H9 (cell line): ENCODE measurements at regions not wholly inside any gene's neighbourhood (a gene's known extent, or its start where the extent isn't known, plus 50 kb on each side); places are given as distances from the start of the nearest gene placed in this dataset.

ENCODE experiments used
- DNase-seq: peaks from one replicate; pipeline ENCODE4 v3.0.0-alpha.2; 2017
- H2AFZ ChIP-seq: one replicate; pipeline ENCODE4 v1.6.1; 2013; ENCODE audit warnings: mild to moderate bottlenecking, low read length, control low read depth, moderate library complexity
- H2AK5ac ChIP-seq: 2 replicates; pipeline ENCODE4 v1.6.1; 2013; ENCODE audit warnings: low read length, control low read depth, mixed read lengths; ENCODE audit not compliant: insufficient read length
- H2BK120ac ChIP-seq: one replicate; pipeline ENCODE4 v1.6.1; 2013; ENCODE audit warnings: low read depth, mild to moderate bottlenecking, low read length, control low read depth, inconsistent platforms; ENCODE audit not compliant: poor library complexity, severe bottlenecking
- H2BK12ac ChIP-seq: 2 replicates; pipeline ENCODE4 v1.6.1; 2013; ENCODE audit warnings: low read length, control low read depth, mixed read lengths, low read depth; ENCODE audit not compliant: insufficient read length
- H2BK15ac ChIP-seq: 2 replicates; pipeline ENCODE4 v1.6.1; 2013; ENCODE audit warnings: low read depth, low read length, control low read depth
- H2BK20ac ChIP-seq: one replicate; pipeline ENCODE4 v1.6.1; 2013; ENCODE audit warnings: low read depth, mild to moderate bottlenecking, low read length, control low read depth, inconsistent platforms; ENCODE audit not compliant: poor library complexity, severe bottlenecking
- H2BK5ac ChIP-seq: 2 replicates; pipeline ENCODE4 v1.6.1; 2013; ENCODE audit warnings: low read length, control low read depth, mixed read lengths; ENCODE audit not compliant: insufficient read length
- H3K14ac ChIP-seq: 2 replicates; pipeline ENCODE4 v1.6.1; 2013; ENCODE audit warnings: low read length, control low read depth; ENCODE audit not compliant: insufficient read depth
- H3K18ac ChIP-seq: 2 replicates; pipeline ENCODE4 v1.6.1; 2013; ENCODE audit warnings: low read depth, mild to moderate bottlenecking, mixed read lengths, low read length, control low read depth; ENCODE audit not compliant: insufficient read length
- H3K23ac ChIP-seq: 2 replicates; pipeline ENCODE4 v1.6.1; 2013; ENCODE audit warnings: low read length, control low read depth, mixed read lengths, low read depth; ENCODE audit not compliant: insufficient read length
- H3K23me2 ChIP-seq: 2 replicates; pipeline ENCODE4 v1.6.1; 2013; ENCODE audit warnings: low read depth, mild to moderate bottlenecking, mixed read lengths, low read length, control low read depth; ENCODE audit not compliant: insufficient read length, poor library complexity, severe bottlenecking
- H3K27ac ChIP-seq: 2 replicates; pipeline ENCODE4 v1.5.1; 2013; ENCODE audit warnings: low read length, control low read depth, mixed read lengths, low read depth; ENCODE audit not compliant: insufficient read length
- H3K27me3 ChIP-seq: 2 replicates; pipeline ENCODE4 v1.6.1; 2013; ENCODE audit warnings: low read length, control low read depth, inconsistent platforms; ENCODE audit not compliant: insufficient read depth
- H3K4ac ChIP-seq: 2 replicates; pipeline ENCODE4 v1.6.1; 2013; ENCODE audit warnings: low read depth, mild to moderate bottlenecking, control low read depth, inconsistent platforms, low read length, moderate library complexity
- H3K4me1 ChIP-seq: 2 replicates; pipeline ENCODE4 v1.6.1; 2013; ENCODE audit warnings: low read length, control low read depth, inconsistent platforms; ENCODE audit not compliant: insufficient read depth
- H3K4me2 ChIP-seq: 2 replicates; pipeline ENCODE4 v1.6.1; 2013; ENCODE audit warnings: low read length, control low read depth, mixed read lengths; ENCODE audit not compliant: insufficient read length, insufficient read depth
- H3K56ac ChIP-seq: 2 replicates; pipeline ENCODE4 v1.6.1; 2013; ENCODE audit warnings: low read depth, mild to moderate bottlenecking, mixed read lengths, low read length, control low read depth; ENCODE audit not compliant: insufficient read length
- H3K79me1 ChIP-seq: 2 replicates; pipeline ENCODE4 v1.6.1; 2013; ENCODE audit warnings: low read depth, mild to moderate bottlenecking, moderate library complexity, low read length, control low read depth, inconsistent platforms; ENCODE audit not compliant: insufficient read depth, poor library complexity, severe bottlenecking
- H3K79me2 ChIP-seq: 2 replicates; pipeline ENCODE4 v1.6.1; 2013; ENCODE audit warnings: low read length, control low read depth, inconsistent platforms; ENCODE audit not compliant: insufficient read depth
- H3K9ac ChIP-seq: 2 replicates; pipeline ENCODE4 v1.6.1; 2013; ENCODE audit warnings: low read length, control low read depth, mixed read lengths; ENCODE audit not compliant: insufficient read length; ENCODE audit errors: extremely low read depth
- H3K9me3 ChIP-seq: one replicate; pipeline ENCODE4 v1.6.1; 2013; ENCODE audit warnings: low read depth, low read length, inconsistent platforms; ENCODE audit not compliant: control insufficient read depth
- H3T11ph ChIP-seq: one replicate; pipeline ENCODE4 v1.6.1; 2013; ENCODE audit warnings: mild to moderate bottlenecking, low read length, control low read depth, inconsistent platforms
- H4K20me1 ChIP-seq: one replicate; pipeline ENCODE4 v1.6.1; 2013; ENCODE audit not compliant: control insufficient read depth, insufficient read length, insufficient read depth
- H4K5ac ChIP-seq: 2 replicates; pipeline ENCODE4 v1.6.1; 2013; ENCODE audit warnings: low read depth, mild to moderate bottlenecking, mixed read lengths, low read length, control low read depth; ENCODE audit not compliant: insufficient read length
- H4K8ac ChIP-seq: replicated peaks from 2 replicates; pipeline ENCODE4 v1.6.1; 2013; ENCODE audit warnings: low read length, control low read depth, mixed read lengths, low read depth; ENCODE audit not compliant: insufficient read length
- H4K91ac ChIP-seq: 2 replicates; pipeline ENCODE4 v1.6.1; 2013; ENCODE audit warnings: low read depth, mild to moderate bottlenecking, moderate library complexity, mixed read lengths, low read length, control low read depth; ENCODE audit not compliant: insufficient read length
- H3K27ac Mint-ChIP-seq, 3 experiments: 2 replicates in 2 of 3; 3 replicates in 1 of 3; pipeline ENCODE4 v1.8.0; 2020 to 2021; ENCODE audit warnings: mixed read lengths in 3 of 3, mild to moderate bottlenecking in 1 of 3, moderate library complexity in 1 of 3
- H3K27me3 Mint-ChIP-seq: 2 replicates; pipeline ENCODE4 v1.8.0; 2021; ENCODE audit warnings: low read depth, mild to moderate bottlenecking, moderate library complexity, mixed read lengths
- H3K36me3 Mint-ChIP-seq, 3 experiments: 2 replicates in 2 of 3; 3 replicates in 1 of 3; pipeline ENCODE4 v1.8.0; 2020 to 2021; ENCODE audit warnings: low read depth in 3 of 3, mixed read lengths in 3 of 3; ENCODE audit not compliant: insufficient read depth in 1 of 3
- H3K4me1 Mint-ChIP-seq, 2 experiments: 2 replicates each; pipeline ENCODE4 v1.8.0; 2020; ENCODE audit warnings: mixed read lengths in 2 of 2
- H3K4me3 Mint-ChIP-seq, 2 experiments: 2 replicates in 1 of 2; 3 replicates in 1 of 2; pipeline ENCODE4 v1.8.0; 2020 to 2021; ENCODE audit warnings: mild to moderate bottlenecking in 2 of 2, mixed read lengths in 2 of 2, moderate library complexity in 1 of 2
- H3K9me3 Mint-ChIP-seq, 2 experiments: 2 replicates in 1 of 2; 3 replicates in 1 of 2; pipeline ENCODE4 v1.8.0; 2020; ENCODE audit warnings: mild to moderate bottlenecking in 2 of 2, mixed read lengths in 2 of 2, moderate library complexity in 1 of 2
- TF ChIP-seq, protein P1 (sequence below): fragments of 200-600 bp; sonication (generic); conservative IDR thresholded peaks from 3 replicates; pipeline ENCODE4 v1.8.0; 2021; ENCODE audit warnings: antibody characterized with exemption, mild to moderate bottlenecking

DNA sequence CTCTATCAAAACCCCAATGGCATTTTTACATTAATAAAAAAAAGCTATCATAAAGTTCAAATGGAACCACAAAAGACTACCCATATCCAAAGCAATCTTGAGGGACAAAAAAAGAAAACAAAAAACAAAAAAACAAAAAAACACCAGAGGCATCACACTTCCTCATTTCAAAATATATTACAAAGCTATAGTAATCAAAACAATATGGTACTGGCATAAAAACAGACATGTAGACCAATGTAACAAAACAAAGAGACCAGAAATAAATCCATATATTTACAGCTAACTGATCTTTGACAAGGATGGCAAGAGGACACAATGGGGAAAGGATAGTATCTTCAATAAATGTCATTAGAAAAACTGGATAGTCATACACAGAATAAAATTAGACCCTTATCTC, 245.1 kb upstream of the MSX2 start:
- no peaks in the 10 kb centered on the region for H3K4me1 Mint-ChIP-seq
- H3T11ph ChIP-seq: no peak overlapping the region
- no peak overlapping the region for H2BK120ac ChIP-seq
- no peak overlapping the region for H3K56ac ChIP-seq
- H2BK12ac ChIP-seq: no peak overlapping the region
- TF ChIP-seq, protein P1, sequence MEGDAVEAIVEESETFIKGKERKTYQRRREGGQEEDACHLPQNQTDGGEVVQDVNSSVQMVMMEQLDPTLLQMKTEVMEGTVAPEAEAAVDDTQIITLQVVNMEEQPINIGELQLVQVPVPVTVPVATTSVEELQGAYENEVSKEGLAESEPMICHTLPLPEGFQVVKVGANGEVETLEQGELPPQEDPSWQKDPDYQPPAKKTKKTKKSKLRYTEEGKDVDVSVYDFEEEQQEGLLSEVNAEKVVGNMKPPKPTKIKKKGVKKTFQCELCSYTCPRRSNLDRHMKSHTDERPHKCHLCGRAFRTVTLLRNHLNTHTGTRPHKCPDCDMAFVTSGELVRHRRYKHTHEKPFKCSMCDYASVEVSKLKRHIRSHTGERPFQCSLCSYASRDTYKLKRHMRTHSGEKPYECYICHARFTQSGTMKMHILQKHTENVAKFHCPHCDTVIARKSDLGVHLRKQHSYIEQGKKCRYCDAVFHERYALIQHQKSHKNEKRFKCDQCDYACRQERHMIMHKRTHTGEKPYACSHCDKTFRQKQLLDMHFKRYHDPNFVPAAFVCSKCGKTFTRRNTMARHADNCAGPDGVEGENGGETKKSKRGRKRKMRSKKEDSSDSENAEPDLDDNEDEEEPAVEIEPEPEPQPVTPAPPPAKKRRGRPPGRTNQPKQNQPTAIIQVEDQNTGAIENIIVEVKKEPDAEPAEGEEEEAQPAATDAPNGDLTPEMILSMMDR: no peak
- no peak overlapping the region for H2BK15ac ChIP-seq
- peaks cover 26 to 30% of the 10 kb centered on the region in 2 experiments for H3K9me3 Mint-ChIP-seq
- no peaks in the 10 kb centered on the region for H4K20me1 ChIP-seq
- H3K27ac Mint-ChIP-seq: no peak overlapping the region
- no peaks in the 10 kb centered on the region for H3K79me1 ChIP-seq
- peaks cover 0 to 7% (median 5%) of the 10 kb centered on the region in 3 experiments; a peak in 3 of 7 replicates for H3K36me3 Mint-ChIP-seq
- H3K4me1 ChIP-seq: no peaks in the 10 kb centered on the region
- no peak overlapping the region for H4K8ac ChIP-seq
- H3K27me3 ChIP-seq: no peaks in the 10 kb centered on the region
- no peak overlapping the region for H3K23ac ChIP-seq
- no peak overlapping the region for H3K4ac ChIP-seq
- H2AK5ac ChIP-seq: no peak overlapping the region
- no peak overlapping the region for H2AFZ ChIP-seq
- no peak overlapping the region for H3K4me2 ChIP-seq
- no peak overlapping the region for H4K5ac ChIP-seq
- no peak overlapping the region for H3K14ac ChIP-seq
- no peaks in the 10 kb centered on the region for H3K9me3 ChIP-seq
- no peaks in the 10 kb centered on the region for H3K79me2 ChIP-seq
- no peak overlapping the region for H4K91ac ChIP-seq
- H3K23me2 ChIP-seq: no peaks in the 10 kb centered on the region
- H3K4me3 Mint-ChIP-seq: no peak overlapping the region
- H3K18ac ChIP-seq: no peak overlapping the region
- DNase-seq: no peak
- H2BK20ac ChIP-seq: no peak overlapping the region
- peaks cover 4% of the 10 kb centered on the region for H3K27me3 Mint-ChIP-seq
- H3K27ac ChIP-seq: no peak overlapping the region
- no peak overlapping the region for H3K9ac ChIP-seq
- H2BK5ac ChIP-seq: no peak overlapping the region
